Hepatocyte (in vitro differentiated cells): ENCODE measurements at regions not wholly inside any gene's neighbourhood (a gene's known extent, or its start where the extent isn't known, plus 50 kb on each side); places are given as distances from the start of the nearest gene placed in this dataset.

ENCODE experiments used
- CTCF ChIP-seq: fragments of 200-600 bp; sonication (generic); IDR thresholded peaks from 2 replicates; pipeline ENCODE4 v1.5.1; 2016; ENCODE audit warnings: antibody characterized with exemption, mild to moderate bottlenecking; ENCODE audit not compliant: poor library complexity
- EZH2 ChIP-seq: fragments of 200-600 bp; sonication (generic); IDR thresholded peaks from 2 replicates; pipeline ENCODE4 v1.6.1; 2016; ENCODE audit warnings: antibody characterized with exemption, mild to moderate bottlenecking, borderline replicate concordance
- EZH2phosphoT487 ChIP-seq: fragments of 200-600 bp; sonication (generic); IDR thresholded peaks from one replicate; pipeline ENCODE4 v1.6.1; 2018; ENCODE audit warnings: antibody characterized with exemption, mild to moderate bottlenecking, low read depth, moderate library complexity; ENCODE audit not compliant: unreplicated experiment, severe bottlenecking

- TF ChIP-seq CTCF (no peak), EZH2 (no peak), EZH2phosphoT487 (no peak)
These were observed 94.8 kb upstream of the PCDH18 start for GRCh38 chr4:137626942-137627738.
